ENCODE measurements at regions not wholly inside any gene's neighbourhood (a gene's known extent, or its start where the extent isn't known, plus 50 kb on each side); places are given as distances from the start of the nearest gene placed in this dataset.

- in situ Hi-C loops (cut with HindIII; ENCODE audit: low sequenced_read_pairs) = no loop called here
- no peak overlapping the region for H3K4me3 ChIP-seq (ENCODE audit: low read depth, low read length)
- no peak for DNase-seq (ENCODE audit: low read depth)
- TF ChIP-seq CTCF (IDR thresholded peaks at IDR 0.05; ENCODE audit: low read depth, low read length, missing control alignments) = peak; percentile 47
Measured at GRCh38 chr4:107094332-107094731, 58.2 kb upstream of the DKK2 start.
